ENCODE measurements at regions not wholly inside any gene's neighbourhood (a gene's known extent, or its start where the extent isn't known, plus 50 kb on each side); places are given as distances from the start of the nearest gene placed in this dataset.

- no peak for DNase-seq (ENCODE audit: low spot score)
Observed at GRCh38 chr1:63200676-63201075, 121.7 kb upstream of the FOXD3 start.

- no peak for DNase-seq (ENCODE audit: low spot score)
Observed at GRCh38 chr1:63203641-63204040, 118.7 kb upstream of the FOXD3 start.

- no peak for DNase-seq (ENCODE audit: low spot score)
Observed at GRCh38 chr1:63205776-63206175, 116.6 kb upstream of the FOXD3 start.

GRCh38 chr1:63214553-63214952, 107.8 kb upstream of the FOXD3 start:
- DNase-seq (ENCODE audit: low spot score), result no peak

GRCh38 chr1:63223426-63223825, 98.9 kb upstream of the FOXD3 start:
- no peak for DNase-seq (ENCODE audit: low spot score)

- no peak for DNase-seq (ENCODE audit: low spot score)
Observed at GRCh38 chr1:63230722-63231121, 91.6 kb upstream of the FOXD3 start.

- no peak for DNase-seq (ENCODE audit: low spot score)
Observed at GRCh38 chr1:63238721-63239120, 83.6 kb upstream of the FOXD3 start.

- no peak for DNase-seq (ENCODE audit: low spot score)
Observed at GRCh38 chr1:63245186-63245585, 77.2 kb upstream of the FOXD3 start.

GRCh38 chr1:63248216-63248615, 74.2 kb upstream of the FOXD3 start:
- DNase-seq (ENCODE audit: low spot score), result no peak

GRCh38 chr1:63255153-63255552, 67.2 kb upstream of the FOXD3 start:
- no peak for DNase-seq (ENCODE audit: low spot score)

GRCh38 chr1:63261736-63262458, 60.5 kb upstream of the FOXD3 start:
- DNase-seq (ENCODE audit: low spot score), result no peak

GRCh38 chr1:63262459-63262770, 60.0 kb upstream of the FOXD3 start:
- no peak for DNase-seq (ENCODE audit: low spot score)

- DNase-seq (ENCODE audit: low spot score), result no peak
Observed at GRCh38 chr1:63264161-63264560, 58.2 kb upstream of the FOXD3 start.

- no peak for DNase-seq (ENCODE audit: low spot score)
Observed at GRCh38 chr1:63266857-63267256, 55.5 kb upstream of the FOXD3 start.

- no peak for DNase-seq (ENCODE audit: low spot score)
Observed at GRCh38 chr1:63268876-63269275, 53.5 kb upstream of the FOXD3 start.

GRCh38 chr1:63269571-63269970, 52.8 kb upstream of the FOXD3 start:
- no peak for DNase-seq (ENCODE audit: low spot score)
